OCI-LY7 (cell line): ENCODE measurements at regions not wholly inside any gene's neighbourhood (a gene's known extent, or its start where the extent isn't known, plus 50 kb on each side); places are given as distances from the start of the nearest gene placed in this dataset.

ENCODE experiments used
- BruUV-seq: library from RNA; stranded (reverse); fragments of 400-500 nt; replicated peaks from 2 replicates; lab custom pipeline; 2021; lab: Mats Ljungman, UMichigan
- CTCF ChIA-PET: fragments of 300-600 bp; sonication (Branson Sonifier 250); formaldehyde crosslinking; loops from one replicate; lab custom pipeline; 2022; ENCODE audit warnings: antibody characterized with exemption; ENCODE audit not compliant: unreplicated experiment; lab: Charles Lee
- POLR2A ChIA-PET: fragments of 300-600 bp; sonication (Branson Sonifier 250); formaldehyde crosslinking; loops from one replicate; lab custom pipeline; 2022; ENCODE audit warnings: antibody characterized with exemption; lab: Charles Lee
- DNase-seq: peaks from one replicate; pipeline ENCODE4 v3.0.0-alpha.2; 2015; ENCODE audit warnings: low spot score
- H2AFZ ChIP-seq: fragments of 200-600 bp; sonication (generic), shearing (Covaris generic); 2 replicates; pipeline ENCODE4 v1.6.1; 2014; ENCODE audit warnings: mild to moderate bottlenecking, antibody characterized with exemption, low read length, moderate library complexity
- H3K27ac ChIP-seq: fragments of 200-600 bp; sonication (generic); 2 replicates; pipeline ENCODE4 v1.5.1; 2014; ENCODE audit warnings: mixed run types, low read depth, mild to moderate bottlenecking, moderate library complexity, low read length, inconsistent platforms; ENCODE audit not compliant: poor library complexity, severe bottlenecking
- H3K36me3 ChIP-seq: fragments of 200-600 bp; sonication (generic); 2 replicates; pipeline ENCODE4 v1.6.1; 2014; ENCODE audit warnings: mild to moderate bottlenecking, antibody characterized with exemption, low read length, moderate library complexity, mixed read lengths; ENCODE audit not compliant: insufficient read depth
- H3K4me1 ChIP-seq: fragments of 200-600 bp; sonication (generic); 2 replicates; pipeline ENCODE4 v1.5.1; 2014; ENCODE audit warnings: mild to moderate bottlenecking, low read length; ENCODE audit not compliant: insufficient read depth, poor library complexity, severe bottlenecking
- H3K4me2 ChIP-seq: fragments of 200-600 bp; sonication (generic); 2 replicates; pipeline ENCODE4 v1.6.1; 2014; ENCODE audit warnings: mild to moderate bottlenecking, low read length
- H3K4me3 ChIP-seq: fragments of 200-600 bp; sonication (generic); 2 replicates; pipeline ENCODE4 v1.5.1; 2014; ENCODE audit warnings: mild to moderate bottlenecking, low read depth, low read length; ENCODE audit not compliant: poor library complexity, severe bottlenecking
- H3K79me2 ChIP-seq: fragments of 200-600 bp; sonication (generic); 2 replicates; pipeline ENCODE4 v1.6.1; 2016; ENCODE audit warnings: low read depth, mild to moderate bottlenecking, low read length, moderate library complexity, mixed read lengths; ENCODE audit not compliant: insufficient read depth
- H3K9me2 ChIP-seq: fragments of 200-600 bp; sonication (generic); 2 replicates; pipeline ENCODE4 v1.6.1; 2016; ENCODE audit warnings: mild to moderate bottlenecking, low read length, mixed read lengths; ENCODE audit not compliant: insufficient read depth
- H3K9me3 ChIP-seq: fragments of 200-600 bp; sonication (generic); 2 replicates; pipeline ENCODE4 v1.6.1; 2014; ENCODE audit warnings: mild to moderate bottlenecking, mixed run types, low read length, mixed read lengths
- H4K20me1 ChIP-seq: fragments of 200-600 bp; sonication (generic); 2 replicates; pipeline ENCODE4 v1.6.1; 2014; ENCODE audit warnings: mild to moderate bottlenecking, antibody characterized with exemption, low read length, moderate library complexity, mixed read lengths; ENCODE audit not compliant: insufficient read depth
- EZH2phosphoT487 ChIP-seq: fragments of 200-600 bp; sonication (generic); IDR thresholded peaks from 2 replicates; pipeline ENCODE4 v1.6.1; 2018; ENCODE audit warnings: low read depth, borderline replicate concordance, mild to moderate bottlenecking, mixed run types, antibody characterized with exemption, low read length, moderate library complexity, mixed read lengths
- intact Hi-C: fragments of 100-400 bp; cut with micrococcal nuclease; formaldehyde crosslinking; loops from one replicate; pipeline ENCODE4 v1.10.0; 2022; ENCODE audit not compliant: unreplicated experiment
- TF ChIP-seq, protein P1 (sequence below): fragments of 200-600 bp; sonication (generic); conservative IDR thresholded peaks from 2 replicates; pipeline ENCODE4 v1.5.1; 2014; ENCODE audit warnings: mild to moderate bottlenecking, antibody characterized with exemption, low read length, moderate library complexity, mixed read lengths

DNA sequence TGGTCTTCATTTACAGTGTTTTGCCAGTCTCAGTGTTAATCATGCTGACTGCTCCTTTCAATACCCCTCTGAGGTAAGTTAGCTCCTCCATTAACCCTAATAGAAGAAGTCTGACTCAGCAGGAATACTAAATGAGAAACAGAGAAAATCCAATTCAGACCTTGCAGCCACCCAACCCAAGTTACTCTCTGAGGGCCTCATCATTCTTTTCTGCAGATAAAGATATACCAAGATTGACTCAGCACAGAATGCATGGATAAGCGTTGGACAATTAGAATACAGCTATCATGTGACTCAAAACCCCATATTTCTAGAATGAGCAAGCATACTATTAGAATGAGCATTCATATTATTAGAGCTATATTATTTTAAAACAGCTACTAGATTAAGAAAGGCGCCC, 389.1 kb upstream of the SGO1 start:
- H3K4me3 ChIP-seq = no peak overlapping the region
- ChIA-PET CTCF (no interaction called here), POLR2A (interaction anchor here (1.0 kb wide), 1 partner anchor 22 kb away, joined by 3 read pairs; no protein-coding TSS in a partner anchor)
- no peak overlapping the region for H3K27ac ChIP-seq
- no peak for DNase-seq
- TF ChIP-seq, protein P1, sequence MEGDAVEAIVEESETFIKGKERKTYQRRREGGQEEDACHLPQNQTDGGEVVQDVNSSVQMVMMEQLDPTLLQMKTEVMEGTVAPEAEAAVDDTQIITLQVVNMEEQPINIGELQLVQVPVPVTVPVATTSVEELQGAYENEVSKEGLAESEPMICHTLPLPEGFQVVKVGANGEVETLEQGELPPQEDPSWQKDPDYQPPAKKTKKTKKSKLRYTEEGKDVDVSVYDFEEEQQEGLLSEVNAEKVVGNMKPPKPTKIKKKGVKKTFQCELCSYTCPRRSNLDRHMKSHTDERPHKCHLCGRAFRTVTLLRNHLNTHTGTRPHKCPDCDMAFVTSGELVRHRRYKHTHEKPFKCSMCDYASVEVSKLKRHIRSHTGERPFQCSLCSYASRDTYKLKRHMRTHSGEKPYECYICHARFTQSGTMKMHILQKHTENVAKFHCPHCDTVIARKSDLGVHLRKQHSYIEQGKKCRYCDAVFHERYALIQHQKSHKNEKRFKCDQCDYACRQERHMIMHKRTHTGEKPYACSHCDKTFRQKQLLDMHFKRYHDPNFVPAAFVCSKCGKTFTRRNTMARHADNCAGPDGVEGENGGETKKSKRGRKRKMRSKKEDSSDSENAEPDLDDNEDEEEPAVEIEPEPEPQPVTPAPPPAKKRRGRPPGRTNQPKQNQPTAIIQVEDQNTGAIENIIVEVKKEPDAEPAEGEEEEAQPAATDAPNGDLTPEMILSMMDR = no peak
- no peak for TF ChIP-seq EZH2phosphoT487
- no peaks in the 10 kb centered on the region for H4K20me1 ChIP-seq
- H3K9me3 ChIP-seq = no peaks in the 10 kb centered on the region
- intact Hi-C loops = no loop called here
- no peak overlapping the region for H2AFZ ChIP-seq
- H3K9me2 ChIP-seq = no peaks in the 10 kb centered on the region
- no TSS peak for BruUV-seq
- no peaks in the 10 kb centered on the region for H3K4me1 ChIP-seq
- no peaks in the 10 kb centered on the region for H3K36me3 ChIP-seq
- no peaks in the 10 kb centered on the region for H3K79me2 ChIP-seq
- no peak overlapping the region for H3K4me2 ChIP-seq

DNA sequence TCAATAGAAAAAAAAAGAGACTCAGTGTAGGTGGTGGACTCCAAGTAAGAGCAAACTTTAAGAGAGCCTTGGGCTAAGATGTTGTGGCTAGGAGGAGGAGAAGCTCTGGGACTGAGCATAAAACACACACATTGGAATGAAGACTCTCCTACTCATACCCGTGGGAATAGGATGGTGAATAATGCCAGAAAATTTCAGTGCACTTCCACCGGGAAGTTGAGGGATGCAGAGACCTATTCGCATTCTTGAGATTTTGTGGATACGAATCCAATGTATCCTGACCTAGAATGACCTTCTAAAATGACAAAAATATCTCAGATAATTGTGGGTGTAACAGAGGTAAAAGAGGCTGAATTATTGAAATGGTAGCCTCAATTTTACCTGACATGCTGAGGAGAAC, 388.7 kb upstream of the SGO1 start:
- Histone ChIP-seq H3K79me2 (no peaks in the 10 kb centered on the region), H2AFZ (no peak overlapping the region), H3K4me2 (no peak overlapping the region), H3K9me3 (no peaks in the 10 kb centered on the region), H3K27ac (no peak overlapping the region), H3K9me2 (no peaks in the 10 kb centered on the region), H4K20me1 (no peaks in the 10 kb centered on the region), H3K4me3 (no peak overlapping the region), H3K36me3 (no peaks in the 10 kb centered on the region), H3K4me1 (no peaks in the 10 kb centered on the region)
- ChIA-PET CTCF (no interaction called here), POLR2A (interaction anchor here (1.0 kb wide), 1 partner anchor 22 kb away, joined by 3 read pairs; no protein-coding TSS in a partner anchor)
- TF ChIP-seq EZH2phosphoT487 = no peak
- TF ChIP-seq, protein P1 = no peak
- BruUV-seq = no TSS peak
- intact Hi-C loops = no loop called here
- DNase-seq = no peak

DNA sequence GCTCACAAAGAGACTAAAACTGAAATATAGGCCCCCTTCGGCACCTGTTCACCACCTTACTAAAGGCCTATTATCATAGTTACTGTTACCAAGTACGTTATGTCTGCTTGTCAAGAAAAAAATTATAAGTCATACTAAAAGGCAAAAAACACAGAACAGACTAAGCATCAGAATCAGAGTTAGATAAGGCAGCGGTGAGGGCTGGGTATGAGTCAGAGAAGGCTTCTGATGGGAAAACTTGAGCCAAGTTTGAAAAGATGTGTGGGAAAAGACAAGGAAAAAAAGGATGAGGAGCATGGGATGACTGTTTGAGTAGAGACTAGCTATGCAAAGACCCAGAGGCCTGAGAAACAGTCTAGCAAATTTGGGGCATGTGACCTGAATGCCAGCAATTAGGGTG, 387.2 kb upstream of the SGO1 start:
- intact Hi-C loops = no loop called here
- Histone ChIP-seq H3K9me2 (no peaks in the 10 kb centered on the region), H4K20me1 (no peaks in the 10 kb centered on the region), H3K9me3 (no peaks in the 10 kb centered on the region), H3K79me2 (no peaks in the 10 kb centered on the region), H2AFZ (no peak overlapping the region), H3K4me1 (no peaks in the 10 kb centered on the region), H3K36me3 (no peaks in the 10 kb centered on the region), H3K4me3 (no peak overlapping the region), H3K27ac (no peak overlapping the region), H3K4me2 (no peak overlapping the region)
- DNase-seq = no peak
- ChIA-PET CTCF (no interaction called here), POLR2A (no interaction called here)
- no TSS peak for BruUV-seq
- no peak for TF ChIP-seq EZH2phosphoT487
- TF ChIP-seq, protein P1 = no peak
